HEK293T (cell line): ENCODE measurements at regions not wholly inside any gene's neighbourhood (a gene's known extent, or its start where the extent isn't known, plus 50 kb on each side); places are given as distances from the start of the nearest gene placed in this dataset.

Experiments used
- CTCF ChIA-PET: fragments of 350-600 bp; formaldehyde crosslinking; extraction: SDS; loops from one replicate; lab custom pipeline; 2021; ENCODE audit warnings: antibody characterized with exemption, inconsistent platforms; lab: Yijun Ruan, JAX
- POLR2A ChIA-PET: fragments of 350-600 bp; formaldehyde crosslinking; extraction: SDS; loops from one replicate; lab custom pipeline; 2020; ENCODE audit warnings: antibody characterized with exemption, inconsistent platforms; lab: Yijun Ruan, JAX
- DNase-seq: peaks from one replicate; pipeline ENCODE4 v3.0.0; 2012; ENCODE audit warnings: mixed read lengths; ENCODE audit errors: extremely low spot score
- ARNT ChIP-seq: fragments of 450-650 bp; IDR thresholded peaks from 2 replicates; pipeline ENCODE4 v1.6.1; 2017; ENCODE audit warnings: mild to moderate bottlenecking
- BHLHE40 ChIP-seq: fragments of 450-650 bp; IDR thresholded peaks from 2 replicates; pipeline ENCODE4 v1.6.1; 2016; ENCODE audit warnings: mild to moderate bottlenecking, moderate library complexity, borderline replicate concordance
- CTBP1 ChIP-seq: fragments of 450-650 bp; IDR thresholded peaks from 2 replicates; pipeline ENCODE4 v1.6.1; 2016; ENCODE audit warnings: borderline replicate concordance
- ELF4 ChIP-seq: fragments of 450-650 bp; IDR thresholded peaks from 2 replicates; pipeline ENCODE4 v1.6.1; 2017; ENCODE audit warnings: antibody characterized with exemption
- FOXA1 ChIP-seq: fragments of 450-650 bp; IDR thresholded peaks from 2 replicates; pipeline ENCODE4 v1.6.1; 2016; ENCODE audit warnings: mild to moderate bottlenecking
- FOXK2 ChIP-seq: fragments of 450-650 bp; IDR thresholded peaks from 2 replicates; pipeline ENCODE4 v1.6.1; 2016; ENCODE audit warnings: mild to moderate bottlenecking
- FOXM1 ChIP-seq: fragments of 450-650 bp; IDR thresholded peaks from 2 replicates; pipeline ENCODE4 v1.6.1; 2017; ENCODE audit warnings: mild to moderate bottlenecking, borderline replicate concordance
- HDGF ChIP-seq: fragments of 450-650 bp; IDR thresholded peaks from 2 replicates; pipeline ENCODE4 v1.6.1; 2017; ENCODE audit warnings: antibody characterized with exemption, borderline replicate concordance
- L3MBTL2 ChIP-seq: fragments of 450-650 bp; conservative IDR thresholded peaks from 2 replicates; pipeline ENCODE4 v1.6.1; 2016; ENCODE audit warnings: mild to moderate bottlenecking
- LEF1 ChIP-seq: fragments of 450-650 bp; IDR thresholded peaks from 2 replicates; pipeline ENCODE4 v1.6.1; 2017; ENCODE audit warnings: mild to moderate bottlenecking, borderline replicate concordance
- NFRKB ChIP-seq: fragments of 450-650 bp; IDR thresholded peaks from 2 replicates; pipeline ENCODE4 v1.6.1; 2016; ENCODE audit warnings: mild to moderate bottlenecking, moderate library complexity
- PKNOX1 ChIP-seq: fragments of 450-650 bp; IDR thresholded peaks from 2 replicates; pipeline ENCODE4 v1.6.1; 2016
- SP1 ChIP-seq: fragments of 450-650 bp; IDR thresholded peaks from 2 replicates; pipeline ENCODE4 v1.6.1; 2017
- SUZ12 ChIP-seq: fragments of 450-650 bp; IDR thresholded peaks from 2 replicates; pipeline ENCODE4 v1.6.1; 2016; ENCODE audit warnings: mild to moderate bottlenecking
- TARDBP ChIP-seq: fragments of 450-650 bp; IDR thresholded peaks from 2 replicates; pipeline ENCODE4 v1.6.1; 2016
- ZNF384 ChIP-seq: fragments of 450-650 bp; IDR thresholded peaks from 2 replicates; pipeline ENCODE4 v1.6.1; 2016

DNA sequence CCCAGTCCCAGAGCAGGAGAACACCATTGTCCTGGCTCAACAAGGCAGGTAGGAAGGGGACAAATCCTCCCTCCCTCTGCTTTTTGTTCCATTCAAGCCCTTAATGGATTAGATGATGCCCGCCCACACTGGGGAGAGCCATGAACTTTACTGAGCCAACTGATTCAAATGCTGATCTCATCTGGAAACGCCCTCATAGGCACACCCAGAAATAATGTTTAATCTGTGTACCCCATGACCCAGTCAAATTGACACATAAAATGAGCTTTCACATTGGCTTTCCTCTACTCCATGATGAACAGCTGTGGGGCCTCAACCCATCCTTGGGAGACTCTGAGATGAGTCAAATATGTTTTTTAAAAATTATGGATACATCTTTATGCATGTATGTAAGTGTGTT lies 141.8 kb downstream of the GALC start:
- CTCF ChIA-PET: no interaction called here
- no peak for TF ChIP-seq PKNOX1
- POLR2A ChIA-PET: no interaction called here
- no peak for DNase-seq

GRCh38 chr14:87847216-87847755 lies 145.7 kb downstream of the GALC start:
- TF ChIP-seq TARDBP: no peak
- no peak for TF ChIP-seq ELF4
- TF ChIP-seq FOXK2: no peak
- TF ChIP-seq ZNF384: no peak
- no peak for TF ChIP-seq BHLHE40
- TF ChIP-seq FOXA1: no peak
- TF ChIP-seq SP1: no peak
- TF ChIP-seq FOXM1: no peak
- no peak for TF ChIP-seq PKNOX1
- TF ChIP-seq L3MBTL2: no peak
- TF ChIP-seq NFRKB: no peak
- no peak for TF ChIP-seq SUZ12
- TF ChIP-seq LEF1: no peak
- TF ChIP-seq CTBP1: no peak
- no peak for TF ChIP-seq ARNT
- no peak for TF ChIP-seq HDGF
- ChIA-PET POLR2A (no interaction called here), CTCF (no interaction called here)
- no peak for DNase-seq

DNA sequence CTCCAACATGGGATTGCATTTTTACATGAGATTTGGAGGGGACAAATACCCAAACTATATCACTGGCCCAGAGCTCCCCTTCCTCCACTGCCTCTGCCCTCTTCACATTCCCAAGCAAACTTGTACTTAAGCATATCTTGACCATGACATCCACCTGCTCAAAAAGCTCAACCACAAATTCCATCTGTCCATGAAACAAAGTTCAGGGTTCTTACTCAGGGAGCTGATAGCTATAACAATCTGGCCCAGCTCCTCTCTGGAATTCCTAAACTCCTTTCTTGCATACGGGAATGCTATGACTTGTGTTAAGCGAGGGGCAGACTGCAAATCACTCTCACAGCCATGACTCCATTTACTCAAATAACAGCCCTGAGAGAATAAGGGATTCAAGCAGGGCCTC lies 152.1 kb downstream of the GALC start:
- CTCF ChIA-PET: no interaction called here
- POLR2A ChIA-PET: no interaction called here
- DNase-seq: no peak
- TF ChIP-seq ARNT (no peak), SP1 (no peak), FOXA1 (no peak), CTBP1 (no peak), NFRKB (no peak), PKNOX1 (no peak), LEF1 (no peak), FOXK2 (no peak), HDGF (no peak), BHLHE40 (no peak), FOXM1 (no peak), SUZ12 (no peak), ZNF384 (no peak), L3MBTL2 (no peak), TARDBP (no peak)

DNA sequence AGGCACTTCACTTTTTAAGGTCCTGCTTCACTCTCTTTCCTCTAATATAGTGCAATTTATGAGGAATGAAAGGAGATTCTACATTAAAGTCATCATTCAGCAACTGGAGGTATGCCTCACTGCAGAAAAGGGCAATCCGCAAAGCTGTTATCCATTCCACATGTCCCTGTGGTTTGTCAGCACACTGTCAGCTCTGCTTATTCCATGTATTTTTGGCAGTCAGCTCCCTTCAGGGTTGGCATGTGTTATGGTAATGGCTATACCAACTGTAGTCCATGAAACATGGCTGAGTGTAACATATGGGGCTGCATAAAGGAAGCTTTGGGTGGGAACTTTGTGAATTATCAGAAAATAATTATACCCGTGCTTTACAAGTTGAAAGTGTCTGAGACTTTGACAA lies 154.1 kb downstream of the GALC start:
- ChIA-PET POLR2A (no interaction called here), CTCF (no interaction called here)
- TF ChIP-seq FOXM1 (no peak), FOXA1 (no peak), LEF1 (no peak), SUZ12 (no peak), FOXK2 (no peak), L3MBTL2 (no peak), NFRKB (no peak), SP1 (no peak), BHLHE40 (no peak), ELF4 (no peak), CTBP1 (no peak), PKNOX1 (no peak), ZNF384 (no peak), ARNT (no peak), TARDBP (no peak)
- no peak for DNase-seq

- CTCF ChIA-PET: no interaction called here
- POLR2A ChIA-PET: no interaction called here
- no peak for DNase-seq
- TF ChIP-seq TARDBP (no peak), ARNT (no peak), CTBP1 (no peak), HDGF (no peak), FOXA1 (no peak), BHLHE40 (no peak), SUZ12 (no peak), SP1 (no peak), PKNOX1 (no peak), L3MBTL2 (no peak), ELF4 (no peak), NFRKB (no peak), FOXM1 (no peak), LEF1 (no peak), ZNF384 (no peak), FOXK2 (no peak)
Observed at GRCh38 chr14:87837296-87837695, 155.7 kb downstream of the GALC start.

DNA sequence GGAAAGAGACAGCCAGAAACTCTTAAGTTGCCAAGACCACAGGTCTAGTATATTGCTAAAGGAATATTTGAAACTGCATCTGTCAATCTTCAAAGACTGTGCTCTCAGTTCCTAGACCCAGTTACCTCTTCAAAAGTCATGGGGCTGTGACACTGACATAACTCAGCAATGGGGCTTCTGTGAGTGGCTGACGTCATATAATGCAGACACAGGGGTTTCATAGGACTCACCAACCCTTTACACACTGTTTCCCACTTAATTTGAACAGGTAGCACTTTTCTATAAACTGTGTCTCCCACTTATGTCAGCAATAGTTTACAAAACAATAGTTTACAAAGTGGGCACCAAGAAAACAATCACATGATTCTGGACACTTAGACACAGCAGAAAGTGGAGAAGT lies 158.4 kb downstream of the GALC start:
- POLR2A ChIA-PET: no interaction called here
- CTCF ChIA-PET: no interaction called here
- DNase-seq: no peak
- TF ChIP-seq FOXM1: no peak
- TF ChIP-seq LEF1: no peak
- TF ChIP-seq CTBP1: no peak
- no peak for TF ChIP-seq FOXA1
- TF ChIP-seq HDGF: no peak
- TF ChIP-seq ZNF384: no peak
- TF ChIP-seq BHLHE40: no peak
- TF ChIP-seq L3MBTL2: no peak
- TF ChIP-seq PKNOX1: no peak
- TF ChIP-seq NFRKB: no peak
- TF ChIP-seq SUZ12: no peak
- no peak for TF ChIP-seq TARDBP
- no peak for TF ChIP-seq ELF4
